GM04503 (cell line): ENCODE measurements at regions not wholly inside any gene's neighbourhood (a gene's known extent, or its start where the extent isn't known, plus 50 kb on each side); places are given as distances from the start of the nearest gene placed in this dataset.

Experiments
- DNase-seq: peaks from one replicate; pipeline ENCODE4 v3.0.0-alpha.2; 2012; ENCODE audit warnings: low read depth

- DNase-seq = no peak
Observed at GRCh38 chr11:134624166-134624920, 212.3 kb upstream of the B3GAT1 start.

- DNase-seq = no peak
Observed at GRCh38 chr11:134623711-134624110, 211.7 kb upstream of the B3GAT1 start.

GRCh38 chr11:134622458-134622857, 210.4 kb upstream of the B3GAT1 start:
- DNase-seq = no peak

GRCh38 chr11:134617360-134617759, 205.3 kb upstream of the B3GAT1 start:
- DNase-seq = no peak

- no peak for DNase-seq
Observed at GRCh38 chr11:134616038-134616437, 204.0 kb upstream of the B3GAT1 start.

GRCh38 chr11:134615041-134615615, 203.1 kb upstream of the B3GAT1 start:
- no peak for DNase-seq

- DNase-seq = no peak
Observed at GRCh38 chr11:134614141-134614540, 202.1 kb upstream of the B3GAT1 start.

- no peak for DNase-seq
Observed at GRCh38 chr11:134613646-134614045, 201.6 kb upstream of the B3GAT1 start.

- DNase-seq = no peak
Observed at GRCh38 chr11:134612140-134613030, 200.3 kb upstream of the B3GAT1 start.

- DNase-seq = no peak
Observed at GRCh38 chr11:134611537-134611936, 199.5 kb upstream of the B3GAT1 start.

GRCh38 chr11:134610116-134610910, 198.3 kb upstream of the B3GAT1 start:
- no peak for DNase-seq

GRCh38 chr11:134609361-134610115, 197.5 kb upstream of the B3GAT1 start:
- DNase-seq = no peak

GRCh38 chr11:134607963-134608750, 196.1 kb upstream of the B3GAT1 start:
- no peak for DNase-seq

- DNase-seq = no peak
Observed at GRCh38 chr11:134606251-134606650, 194.2 kb upstream of the B3GAT1 start.

GRCh38 chr11:134604886-134605285, 192.8 kb upstream of the B3GAT1 start:
- no peak for DNase-seq

- no peak for DNase-seq
Observed at GRCh38 chr11:134599299-134599771, 187.3 kb upstream of the B3GAT1 start.

GRCh38 chr11:134598368-134598767, 186.3 kb upstream of the B3GAT1 start:
- no peak for DNase-seq

GRCh38 chr11:134597452-134597851, 185.4 kb upstream of the B3GAT1 start:
- DNase-seq = no peak

GRCh38 chr11:134596404-134596803, 184.4 kb upstream of the B3GAT1 start:
- DNase-seq = no peak

- no peak for DNase-seq
Observed at GRCh38 chr11:134592391-134592990, 180.4 kb upstream of the B3GAT1 start.
